GM13976 (cell line): ENCODE measurements at regions not wholly inside any gene's neighbourhood (a gene's known extent, or its start where the extent isn't known, plus 50 kb on each side); places are given as distances from the start of the nearest gene placed in this dataset.

ENCODE experiments used
- DNase-seq: peaks from one replicate; pipeline ENCODE4 v3.0.0; 2012; ENCODE audit warnings: low spot score
- CTCF ChIP-seq: IDR thresholded peaks from 2 replicates; pipeline ENCODE4 v1.5.1; 2012; ENCODE audit warnings: borderline replicate concordance, mild to moderate bottlenecking; ENCODE audit not compliant: insufficient read depth; ENCODE audit errors: extremely low read depth, missing control alignments, control extremely low read depth
- in situ Hi-C: fragments of 300-500 bp; cut with MboI; formaldehyde crosslinking; loops from one replicate; pipeline ENCODE4 v1.12.0; 2022; ENCODE audit warnings: low sequenced_read_pairs, mixed read lengths, inconsistent platforms; ENCODE audit not compliant: unreplicated experiment

- DNase-seq: no peak
- TF ChIP-seq CTCF: no peak
- in situ Hi-C loops: no loop called here
These were observed 220.5 kb upstream of the PMEPA1 start for GRCh38 chr20:57930351-57930750.

- in situ Hi-C loops: no loop called here
- no peak for TF ChIP-seq CTCF
- no peak for DNase-seq
These were observed 218.6 kb upstream of the PMEPA1 start for GRCh38 chr20:57928181-57928967.

- no peak for DNase-seq
- no peak for TF ChIP-seq CTCF
- in situ Hi-C loops: no loop called here
These were observed 217.6 kb upstream of the PMEPA1 start for GRCh38 chr20:57927376-57927775.

- TF ChIP-seq CTCF: no peak
- in situ Hi-C loops: no loop called here
- no peak for DNase-seq
These were observed 212.9 kb upstream of the PMEPA1 start for GRCh38 chr20:57922706-57923105.

GRCh38 chr20:57922083-57922482 lies 212.3 kb upstream of the PMEPA1 start:
- no peak for DNase-seq
- no peak for TF ChIP-seq CTCF
- in situ Hi-C loops: no loop called here

GRCh38 chr20:57921676-57922075 lies 211.9 kb upstream of the PMEPA1 start:
- in situ Hi-C loops: no loop called here
- DNase-seq: no peak
- no peak for TF ChIP-seq CTCF
